HEK293 (cell line): ENCODE measurements at regions not wholly inside any gene's neighbourhood (a gene's known extent, or its start where the extent isn't known, plus 50 kb on each side); places are given as distances from the start of the nearest gene placed in this dataset.

Source experiments
- CTCF ChIA-PET: fragments of 350-600 bp; formaldehyde crosslinking; extraction: SDS; loops from one replicate; lab custom pipeline; 2021; ENCODE audit warnings: antibody characterized with exemption; lab: Yijun Ruan, JAX
- POLR2A ChIA-PET: fragments of 300-600 bp; formaldehyde crosslinking; extraction: SDS; loops from one replicate; lab custom pipeline; 2020; ENCODE audit warnings: antibody characterized with exemption, inconsistent platforms; lab: Yijun Ruan, JAX
- H3K27ac ChIP-seq: fragments of 200-500 bp; sonication (Bioruptor generic); 2 replicates; pipeline ENCODE4 v1.5.1; 2014; ENCODE audit warnings: low read depth, low read length, control low read depth, inconsistent platforms; ENCODE audit errors: extremely low read depth
- H3K36me3 ChIP-seq, 2 experiments: fragments of 200-500 bp in 1 of 2; sonication (Bioruptor generic) in 1 of 2; 1 replicate in 1 of 2; 2 replicates in 1 of 2; pipeline ENCODE4 v1.5.1; 2014 to 2017; ENCODE audit warnings: inconsistent platforms in 2 of 2, low read length in 2 of 2; ENCODE audit not compliant: control insufficient read depth in 2 of 2, insufficient read depth in 1 of 2
- H3K4me1 ChIP-seq: fragments of 200-500 bp; sonication (Bioruptor generic); 2 replicates; pipeline ENCODE4 v1.5.1; 2014; ENCODE audit warnings: mild to moderate bottlenecking, low read length, inconsistent platforms; ENCODE audit not compliant: control insufficient read depth, insufficient read depth
- H3K4me3 ChIP-seq: 2 replicates; pipeline ENCODE4 v1.5.1; 2011; ENCODE audit warnings: low read depth, mild to moderate bottlenecking, control low read depth, low read length, moderate library complexity
- H3K9me3 ChIP-seq: fragments of 200-500 bp; sonication (Bioruptor generic); 2 replicates; pipeline ENCODE4 v1.5.1; 2014; ENCODE audit warnings: low read depth, low read length, inconsistent platforms; ENCODE audit not compliant: control insufficient read depth, insufficient read depth
- EGR2 ChIP-seq: fragments of 450-650 bp; formaldehyde crosslinking; IDR thresholded peaks from 2 replicates; pipeline ENCODE4 v1.5.1; 2016; ENCODE audit warnings: low read depth, missing biosample characterization, missing genetic modification characterization
- HIC1 ChIP-seq: fragments of 450-650 bp; formaldehyde crosslinking; IDR thresholded peaks from 2 replicates; pipeline ENCODE4 v1.5.1; 2016; ENCODE audit warnings: missing biosample characterization, missing genetic modification characterization
- KLF10 ChIP-seq: fragments of 450-650 bp; IDR thresholded peaks from 2 replicates; pipeline ENCODE4 v1.5.1; 2018; ENCODE audit warnings: missing biosample characterization, mild to moderate bottlenecking, missing genetic modification characterization
- MZF1 ChIP-seq: fragments of 450-650 bp; formaldehyde crosslinking; IDR thresholded peaks from 2 replicates; pipeline ENCODE4 v1.5.1; 2017; ENCODE audit warnings: missing biosample characterization, missing genetic modification characterization, borderline replicate concordance
- SCRT1 ChIP-seq: fragments of 450-650 bp; formaldehyde crosslinking; IDR thresholded peaks from 2 replicates; pipeline ENCODE4 v1.5.1; 2016; ENCODE audit warnings: missing biosample characterization, missing genetic modification characterization, borderline replicate concordance
- SP2 ChIP-seq: fragments of 450-650 bp; formaldehyde crosslinking; IDR thresholded peaks from 2 replicates; pipeline ENCODE4 v1.5.1; 2016; ENCODE audit warnings: missing biosample characterization, missing genetic modification characterization
- ZBTB1 ChIP-seq: fragments of 450-650 bp; formaldehyde crosslinking; IDR thresholded peaks from 2 replicates; pipeline ENCODE4 v1.5.1; 2016; ENCODE audit warnings: missing biosample characterization, missing genetic modification characterization
- ZBTB48 ChIP-seq: fragments of 450-650 bp; formaldehyde crosslinking; IDR thresholded peaks from 2 replicates; pipeline ENCODE4 v1.5.1; 2016; ENCODE audit warnings: missing biosample characterization, missing genetic modification characterization
- ZNF121 ChIP-seq: fragments of 450-650 bp; formaldehyde crosslinking; IDR thresholded peaks from 2 replicates; pipeline ENCODE4 v1.5.1; 2016; ENCODE audit warnings: missing biosample characterization, missing genetic modification characterization
- ZNF138 ChIP-seq: fragments of 450-650 bp; formaldehyde crosslinking; IDR thresholded peaks from 2 replicates; pipeline ENCODE4 v1.5.1; 2016; ENCODE audit warnings: missing biosample characterization, missing genetic modification characterization, borderline replicate concordance
- ZNF292 ChIP-seq: fragments of 450-650 bp; formaldehyde crosslinking; IDR thresholded peaks from 2 replicates; pipeline ENCODE4 v1.5.1; 2016; ENCODE audit warnings: low read depth, missing biosample characterization, missing genetic modification characterization, borderline replicate concordance
- ZNF302 ChIP-seq: fragments of 450-650 bp; formaldehyde crosslinking; IDR thresholded peaks from 2 replicates; pipeline ENCODE4 v1.5.1; 2016; ENCODE audit warnings: missing biosample characterization, missing genetic modification characterization, low read depth
- ZNF341 ChIP-seq: fragments of 450-650 bp; formaldehyde crosslinking; IDR thresholded peaks from 2 replicates; pipeline ENCODE4; 2016; ENCODE audit warnings: low read depth, missing biosample characterization, missing genetic modification characterization
- ZNF549 ChIP-seq: fragments of 450-650 bp; IDR thresholded peaks from 2 replicates; pipeline ENCODE4 v1.5.1; 2018; ENCODE audit warnings: missing biosample characterization, missing genetic modification characterization, mild to moderate bottlenecking, inconsistent platforms, moderate library complexity
- ZNF555 ChIP-seq: fragments of 450-650 bp; formaldehyde crosslinking; conservative IDR thresholded peaks from 2 replicates; pipeline ENCODE4 v1.5.1; 2017; ENCODE audit warnings: missing biosample characterization, mild to moderate bottlenecking, missing genetic modification characterization, inconsistent platforms
- ZNF830 ChIP-seq: fragments of 450-650 bp; IDR thresholded peaks from 2 replicates; pipeline ENCODE4 v1.5.0; 2018; ENCODE audit warnings: missing biosample characterization, missing genetic modification characterization, low read depth, mild to moderate bottlenecking, moderate library complexity
- ZXDB ChIP-seq: fragments of 450-650 bp; formaldehyde crosslinking; IDR thresholded peaks from 2 replicates; pipeline ENCODE4 v1.5.1; 2016; ENCODE audit warnings: missing biosample characterization, missing genetic modification characterization
- TF ChIP-seq, protein P1 (sequence below): fragments of 450-650 bp; formaldehyde crosslinking; IDR thresholded peaks from 2 replicates; pipeline ENCODE4 v1.5.1; 2016; ENCODE audit warnings: missing biosample characterization, missing genetic modification characterization
- TF ChIP-seq, protein P2 (sequence below): fragments of 450-650 bp; formaldehyde crosslinking; IDR thresholded peaks from 2 replicates; pipeline ENCODE4 v1.5.1; 2016; ENCODE audit warnings: missing biosample characterization, missing genetic modification characterization
- TF ChIP-seq, protein P3 (sequence below): fragments of 450-650 bp; formaldehyde crosslinking; conservative IDR thresholded peaks from 2 replicates; pipeline ENCODE4 v1.5.1; 2016; ENCODE audit warnings: low read depth, missing biosample characterization, missing genetic modification characterization

DNA sequence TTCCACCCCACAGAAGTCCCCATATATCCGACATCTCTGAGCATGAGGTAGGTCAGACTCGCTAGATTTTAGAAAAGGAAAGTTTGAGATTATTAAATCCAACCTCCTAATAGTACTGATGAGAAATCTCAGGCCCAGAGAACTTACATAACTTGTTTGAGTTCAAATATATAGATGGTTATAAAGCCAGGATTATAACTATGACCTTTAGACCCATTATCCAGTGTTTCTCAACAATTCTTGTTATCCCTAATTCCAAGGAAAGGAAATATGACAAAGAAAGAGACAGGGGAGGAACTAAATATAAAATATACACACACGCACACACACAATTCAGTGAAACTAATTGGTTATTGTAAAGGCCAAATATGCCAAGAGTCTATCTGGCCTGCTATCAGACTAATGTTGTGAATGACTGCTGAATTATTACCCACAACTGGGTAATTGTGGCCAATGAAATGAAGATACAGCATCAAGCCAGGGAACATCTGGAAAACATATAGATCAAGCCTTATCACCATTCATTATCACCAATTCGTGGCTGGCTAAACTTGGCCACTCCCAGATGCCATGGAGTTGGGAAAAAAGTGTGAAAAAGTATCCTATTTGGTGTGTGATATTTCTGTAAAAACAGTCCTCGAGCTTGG, 248.4 kb downstream of the PRELID2 start:
- no peaks in the 10 kb centered on the region for H3K4me1 ChIP-seq
- ChIA-PET POLR2A (no interaction called here), CTCF (interaction anchor here (0.6 kb wide), 1 partner anchor 521 kb away, joined by 4 read pairs; no protein-coding TSS in a partner anchor)
- no peak overlapping the region for H3K4me3 ChIP-seq
- H3K27ac ChIP-seq = no peak overlapping the region
- TF ChIP-seq ZNF341 (no peak), ZBTB1 (tag by site-specific recombination) (no peak), HIC1 (tag by site-specific recombination) (no peak), ZXDB (tag by site-specific recombination) (no peak)
- TF ChIP-seq, protein P1, sequence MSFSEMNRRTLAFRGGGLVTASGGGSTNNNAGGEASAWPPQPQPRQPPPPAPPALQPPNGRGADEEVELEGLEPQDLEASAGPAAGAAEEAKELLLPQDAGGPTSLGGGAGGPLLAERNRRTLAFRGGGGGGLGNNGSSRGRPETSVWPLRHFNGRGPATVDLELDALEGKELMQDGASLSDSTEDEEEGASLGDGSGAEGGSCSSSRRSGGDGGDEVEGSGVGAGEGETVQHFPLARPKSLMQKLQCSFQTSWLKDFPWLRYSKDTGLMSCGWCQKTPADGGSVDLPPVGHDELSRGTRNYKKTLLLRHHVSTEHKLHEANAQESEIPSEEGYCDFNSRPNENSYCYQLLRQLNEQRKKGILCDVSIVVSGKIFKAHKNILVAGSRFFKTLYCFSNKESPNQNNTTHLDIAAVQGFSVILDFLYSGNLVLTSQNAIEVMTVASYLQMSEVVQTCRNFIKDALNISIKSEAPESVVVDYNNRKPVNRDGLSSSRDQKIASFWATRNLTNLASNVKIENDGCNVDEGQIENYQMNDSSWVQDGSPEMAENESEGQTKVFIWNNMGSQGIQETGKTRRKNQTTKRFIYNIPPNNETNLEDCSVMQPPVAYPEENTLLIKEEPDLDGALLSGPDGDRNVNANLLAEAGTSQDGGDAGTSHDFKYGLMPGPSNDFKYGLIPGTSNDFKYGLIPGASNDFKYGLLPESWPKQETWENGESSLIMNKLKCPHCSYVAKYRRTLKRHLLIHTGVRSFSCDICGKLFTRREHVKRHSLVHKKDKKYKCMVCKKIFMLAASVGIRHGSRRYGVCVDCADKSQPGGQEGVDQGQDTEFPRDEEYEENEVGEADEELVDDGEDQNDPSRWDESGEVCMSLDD (tag by site-specific recombination) = no peak
- no peaks in the 10 kb centered on the region for H3K9me3 ChIP-seq
- H3K36me3 ChIP-seq = no peaks in the 10 kb centered on the region

- H3K4me3 ChIP-seq = no peak overlapping the region
- ChIA-PET POLR2A (no interaction called here), CTCF (interaction anchor here (0.6 kb wide), 1 partner anchor 522 kb away, joined by 4 read pairs; no protein-coding TSS in a partner anchor)
- no peak overlapping the region for H3K27ac ChIP-seq
- TF ChIP-seq, protein P2, sequence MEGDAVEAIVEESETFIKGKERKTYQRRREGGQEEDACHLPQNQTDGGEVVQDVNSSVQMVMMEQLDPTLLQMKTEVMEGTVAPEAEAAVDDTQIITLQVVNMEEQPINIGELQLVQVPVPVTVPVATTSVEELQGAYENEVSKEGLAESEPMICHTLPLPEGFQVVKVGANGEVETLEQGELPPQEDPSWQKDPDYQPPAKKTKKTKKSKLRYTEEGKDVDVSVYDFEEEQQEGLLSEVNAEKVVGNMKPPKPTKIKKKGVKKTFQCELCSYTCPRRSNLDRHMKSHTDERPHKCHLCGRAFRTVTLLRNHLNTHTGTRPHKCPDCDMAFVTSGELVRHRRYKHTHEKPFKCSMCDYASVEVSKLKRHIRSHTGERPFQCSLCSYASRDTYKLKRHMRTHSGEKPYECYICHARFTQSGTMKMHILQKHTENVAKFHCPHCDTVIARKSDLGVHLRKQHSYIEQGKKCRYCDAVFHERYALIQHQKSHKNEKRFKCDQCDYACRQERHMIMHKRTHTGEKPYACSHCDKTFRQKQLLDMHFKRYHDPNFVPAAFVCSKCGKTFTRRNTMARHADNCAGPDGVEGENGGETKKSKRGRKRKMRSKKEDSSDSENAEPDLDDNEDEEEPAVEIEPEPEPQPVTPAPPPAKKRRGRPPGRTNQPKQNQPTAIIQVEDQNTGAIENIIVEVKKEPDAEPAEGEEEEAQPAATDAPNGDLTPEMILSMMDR (tag by site-specific recombination) = no peak
- TF ChIP-seq ZNF138 (tag by site-specific recombination) = no peak
- no peak for TF ChIP-seq ZNF555
- TF ChIP-seq MZF1 (tag by site-specific recombination) = no peak
- no peak for TF ChIP-seq ZNF292
- TF ChIP-seq, protein P3, sequence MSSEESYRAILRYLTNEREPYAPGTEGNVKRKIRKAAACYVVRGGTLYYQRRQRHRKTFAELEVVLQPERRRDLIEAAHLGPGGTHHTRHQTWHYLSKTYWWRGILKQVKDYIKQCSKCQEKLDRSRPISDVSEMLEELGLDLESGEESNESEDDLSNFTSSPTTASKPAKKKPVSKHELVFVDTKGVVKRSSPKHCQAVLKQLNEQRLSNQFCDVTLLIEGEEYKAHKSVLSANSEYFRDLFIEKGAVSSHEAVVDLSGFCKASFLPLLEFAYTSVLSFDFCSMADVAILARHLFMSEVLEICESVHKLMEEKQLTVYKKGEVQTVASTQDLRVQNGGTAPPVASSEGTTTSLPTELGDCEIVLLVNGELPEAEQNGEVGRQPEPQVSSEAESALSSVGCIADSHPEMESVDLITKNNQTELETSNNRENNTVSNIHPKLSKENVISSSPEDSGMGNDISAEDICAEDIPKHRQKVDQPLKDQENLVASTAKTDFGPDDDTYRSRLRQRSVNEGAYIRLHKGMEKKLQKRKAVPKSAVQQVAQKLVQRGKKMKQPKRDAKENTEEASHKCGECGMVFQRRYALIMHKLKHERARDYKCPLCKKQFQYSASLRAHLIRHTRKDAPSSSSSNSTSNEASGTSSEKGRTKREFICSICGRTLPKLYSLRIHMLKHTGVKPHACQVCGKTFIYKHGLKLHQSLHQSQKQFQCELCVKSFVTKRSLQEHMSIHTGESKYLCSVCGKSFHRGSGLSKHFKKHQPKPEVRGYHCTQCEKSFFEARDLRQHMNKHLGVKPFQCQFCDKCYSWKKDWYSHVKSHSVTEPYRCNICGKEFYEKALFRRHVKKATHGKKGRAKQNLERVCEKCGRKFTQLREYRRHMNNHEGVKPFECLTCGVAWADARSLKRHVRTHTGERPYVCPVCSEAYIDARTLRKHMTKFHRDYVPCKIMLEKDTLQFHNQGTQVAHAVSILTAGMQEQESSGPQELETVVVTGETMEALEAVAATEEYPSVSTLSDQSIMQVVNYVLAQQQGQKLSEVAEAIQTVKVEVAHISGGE (tag by site-specific recombination) = no peak
- TF ChIP-seq ZNF830 = no peak
- TF ChIP-seq ZBTB48 (tag by site-specific recombination) = no peak
- no peak for TF ChIP-seq ZNF549 (tag by site-specific recombination)
- TF ChIP-seq SP2 (tag by site-specific recombination) = no peak
- no peak for TF ChIP-seq ZNF121 (tag by site-specific recombination)
- TF ChIP-seq ZNF302 (tag by site-specific recombination) = no peak
- TF ChIP-seq EGR2 (tag by site-specific recombination) = no peak
- no peak for TF ChIP-seq KLF10
- TF ChIP-seq SCRT1 (tag by site-specific recombination) = no peak
- H3K36me3 ChIP-seq = no peaks in the 10 kb centered on the region
- no peaks in the 10 kb centered on the region for H3K9me3 ChIP-seq
- no peaks in the 10 kb centered on the region for H3K4me1 ChIP-seq
Measured at GRCh38 chr5:145585443-145586148, 249.5 kb downstream of the PRELID2 start.
